ENCODE measurements at regions not wholly inside any gene's neighbourhood (a gene's known extent, or its start where the extent isn't known, plus 50 kb on each side); places are given as distances from the start of the nearest gene placed in this dataset.

DNA sequence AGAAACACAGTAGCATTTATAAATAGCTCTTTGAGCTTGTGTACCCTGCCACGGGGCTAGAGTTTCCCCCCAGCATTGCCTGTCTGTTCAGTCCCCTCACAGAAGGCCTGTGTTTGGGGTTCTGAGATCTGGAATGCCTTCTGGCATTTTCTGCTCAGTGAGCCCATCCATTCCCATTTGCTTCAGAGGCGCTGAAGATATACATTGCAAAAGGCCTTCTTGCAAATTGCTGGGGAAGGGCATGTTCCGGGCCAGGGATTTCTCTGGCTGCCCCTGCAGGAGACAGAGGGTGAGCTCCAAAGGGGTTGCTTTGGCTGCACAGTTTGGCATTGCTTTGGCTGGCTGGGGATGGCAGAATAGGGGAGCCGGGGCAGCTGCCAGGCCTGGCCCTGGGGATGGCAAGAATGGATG is 308.4 kb downstream of the MSX2 start:
- Histone ChIP-seq H4K20me1 (ENCODE audit: insufficient read depth, low read length) (no peaks in the 10 kb centered on the region), H3F3A (ENCODE audit: insufficient read depth, low read length) (no peaks in the 10 kb centered on the region), H3K4me2 (ENCODE audit: low read length) (no peak overlapping the region), H3K27ac (ENCODE audit: low read depth, low read length, poor library complexity, severe bottlenecking) (no peak overlapping the region), H3K36me3 (ENCODE audit: insufficient read depth, low read length) (no peaks in the 10 kb centered on the region), H3K27me3 (ENCODE audit: insufficient read depth, low read length) (no peaks in the 10 kb centered on the region), H3K9me3 (ENCODE audit: low read length) (no peaks in the 10 kb centered on the region), H3K4me3 (ENCODE audit: low read depth, low read length, poor library complexity, severe bottlenecking) (no peak overlapping the region), H3K9ac (ENCODE audit: low read length) (no peak overlapping the region), H3K4me1 (ENCODE audit: insufficient read depth, low read length, severe bottlenecking) (no peaks in the 10 kb centered on the region), H3K9me2 (ENCODE audit: low read depth, low read length) (no peaks in the 10 kb centered on the region), H3K79me2 (ENCODE audit: insufficient read depth, low read length) (no peaks in the 10 kb centered on the region), H2AFZ (ENCODE audit: low read length) (no peak overlapping the region)
- TF ChIP-seq EZH2 (IDR thresholded peaks at IDR 0.05; ENCODE audit: borderline replicate concordance, low read length), result no peak
- TF ChIP-seq, protein P1, sequence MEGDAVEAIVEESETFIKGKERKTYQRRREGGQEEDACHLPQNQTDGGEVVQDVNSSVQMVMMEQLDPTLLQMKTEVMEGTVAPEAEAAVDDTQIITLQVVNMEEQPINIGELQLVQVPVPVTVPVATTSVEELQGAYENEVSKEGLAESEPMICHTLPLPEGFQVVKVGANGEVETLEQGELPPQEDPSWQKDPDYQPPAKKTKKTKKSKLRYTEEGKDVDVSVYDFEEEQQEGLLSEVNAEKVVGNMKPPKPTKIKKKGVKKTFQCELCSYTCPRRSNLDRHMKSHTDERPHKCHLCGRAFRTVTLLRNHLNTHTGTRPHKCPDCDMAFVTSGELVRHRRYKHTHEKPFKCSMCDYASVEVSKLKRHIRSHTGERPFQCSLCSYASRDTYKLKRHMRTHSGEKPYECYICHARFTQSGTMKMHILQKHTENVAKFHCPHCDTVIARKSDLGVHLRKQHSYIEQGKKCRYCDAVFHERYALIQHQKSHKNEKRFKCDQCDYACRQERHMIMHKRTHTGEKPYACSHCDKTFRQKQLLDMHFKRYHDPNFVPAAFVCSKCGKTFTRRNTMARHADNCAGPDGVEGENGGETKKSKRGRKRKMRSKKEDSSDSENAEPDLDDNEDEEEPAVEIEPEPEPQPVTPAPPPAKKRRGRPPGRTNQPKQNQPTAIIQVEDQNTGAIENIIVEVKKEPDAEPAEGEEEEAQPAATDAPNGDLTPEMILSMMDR (IDR thresholded peaks at IDR 0.05; ENCODE audit: low read length), result no peak

DNA sequence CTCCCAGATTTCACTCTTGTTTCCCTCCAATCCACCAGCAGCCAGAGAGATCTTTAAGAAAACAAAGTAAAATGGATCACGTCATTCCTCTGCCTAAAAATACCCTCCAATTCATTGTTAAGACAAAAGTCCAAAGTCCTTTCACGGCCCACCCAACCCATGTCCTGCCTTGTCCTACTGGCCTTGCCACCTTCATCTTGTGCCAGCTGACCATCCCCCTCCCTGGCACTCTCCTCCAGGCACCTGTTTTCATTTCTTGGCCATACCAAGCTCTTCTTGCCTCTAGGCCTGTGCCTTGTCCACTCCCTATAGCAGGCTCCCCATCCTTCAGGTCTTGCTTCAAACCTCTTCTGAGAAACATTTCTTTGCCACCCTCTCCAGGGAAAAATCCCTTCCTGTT is 307.6 kb downstream of the MSX2 start:
- no peak overlapping the region for H2AFZ ChIP-seq (ENCODE audit: low read length)
- no peaks in the 10 kb centered on the region for H4K20me1 ChIP-seq (ENCODE audit: insufficient read depth, low read length)
- no peaks in the 10 kb centered on the region for H3K79me2 ChIP-seq (ENCODE audit: insufficient read depth, low read length)
- H3K9me2 ChIP-seq (ENCODE audit: low read depth, low read length), result no peaks in the 10 kb centered on the region
- no peaks in the 10 kb centered on the region for H3K36me3 ChIP-seq (ENCODE audit: insufficient read depth, low read length)
- H3K27ac ChIP-seq (ENCODE audit: low read depth, low read length, poor library complexity, severe bottlenecking), result no peak overlapping the region
- TF ChIP-seq, protein P1 (IDR thresholded peaks at IDR 0.05; ENCODE audit: low read length), result no peak
- no peak for TF ChIP-seq EZH2 (IDR thresholded peaks at IDR 0.05; ENCODE audit: borderline replicate concordance, low read length)
- no peak overlapping the region for H3K9ac ChIP-seq (ENCODE audit: low read length)
- H3F3A ChIP-seq (ENCODE audit: insufficient read depth, low read length), result no peaks in the 10 kb centered on the region
- H3K9me3 ChIP-seq (ENCODE audit: low read length), result no peaks in the 10 kb centered on the region
- H3K4me1 ChIP-seq (ENCODE audit: insufficient read depth, low read length, severe bottlenecking), result no peaks in the 10 kb centered on the region
- no peak overlapping the region for H3K4me2 ChIP-seq (ENCODE audit: low read length)
- H3K4me3 ChIP-seq (ENCODE audit: low read depth, low read length, poor library complexity, severe bottlenecking), result no peak overlapping the region
- no peaks in the 10 kb centered on the region for H3K27me3 ChIP-seq (ENCODE audit: insufficient read depth, low read length)

DNA sequence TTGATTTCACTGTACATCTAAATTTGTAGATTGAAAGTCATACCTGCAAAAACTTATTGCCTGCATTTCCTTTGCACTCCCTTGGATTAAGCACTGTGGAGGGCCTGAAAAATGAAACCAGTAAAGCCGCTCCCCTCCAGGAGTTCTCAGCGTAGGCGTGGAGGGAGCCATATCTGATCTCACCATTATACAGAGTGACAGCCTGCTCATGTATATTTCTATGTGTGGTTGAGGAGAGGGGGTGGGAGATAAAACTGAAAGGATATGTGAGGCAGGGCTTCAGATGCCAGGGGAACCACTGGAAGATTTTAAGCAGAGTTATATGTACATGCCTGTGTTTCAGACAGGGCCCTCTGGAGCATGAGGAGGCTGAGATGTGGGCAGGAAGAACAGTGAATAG is 303.0 kb downstream of the MSX2 start:
- Histone ChIP-seq H3K9me2 (ENCODE audit: low read depth, low read length) (no peaks in the 10 kb centered on the region), H3K4me3 (ENCODE audit: low read depth, low read length, poor library complexity, severe bottlenecking) (no peak overlapping the region), H3K27me3 (ENCODE audit: insufficient read depth, low read length) (no peaks in the 10 kb centered on the region), H3K9ac (ENCODE audit: low read length) (no peak overlapping the region), H4K20me1 (ENCODE audit: insufficient read depth, low read length) (no peaks in the 10 kb centered on the region), H3K79me2 (ENCODE audit: insufficient read depth, low read length) (no peaks in the 10 kb centered on the region), H2AFZ (ENCODE audit: low read length) (no peak overlapping the region), H3K4me1 (ENCODE audit: insufficient read depth, low read length, severe bottlenecking) (no peaks in the 10 kb centered on the region), H3K9me3 (ENCODE audit: low read length) (no peaks in the 10 kb centered on the region), H3K27ac (ENCODE audit: low read depth, low read length, poor library complexity, severe bottlenecking) (no peak overlapping the region), H3K36me3 (ENCODE audit: insufficient read depth, low read length) (no peaks in the 10 kb centered on the region), H3K4me2 (ENCODE audit: low read length) (no peak overlapping the region), H3F3A (ENCODE audit: insufficient read depth, low read length) (no peaks in the 10 kb centered on the region)
- no peak for TF ChIP-seq EZH2 (IDR thresholded peaks at IDR 0.05; ENCODE audit: borderline replicate concordance, low read length)
- TF ChIP-seq, protein P1 (IDR thresholded peaks at IDR 0.05; ENCODE audit: low read length), result no peak

Data from OCI-LY1 (cell line).